Mesothelial cell of epicardium (in vitro differentiated cells): ENCODE measurements at regions not wholly inside any gene's neighbourhood (a gene's known extent, or its start where the extent isn't known, plus 50 kb on each side); places are given as distances from the start of the nearest gene placed in this dataset.
"Not testable (repeated sequence)": the region's sequence is repeated elsewhere in the genome, so short reads cannot be mapped to it uniquely, and the experiment has no call there.

Experiments used
- DNase-seq, 2 experiments: peaks; one replicate each; pipeline ENCODE4 v3.0.0; 2021; ENCODE audit warnings: low spot score in 2 of 2; ENCODE audit not compliant: unreplicated experiment in 2 of 2
- H3K27ac Mint-ChIP-seq: 2 replicates; pipeline ENCODE4 v1.8.0; 2021; ENCODE audit warnings: mixed read lengths
- H3K27me3 Mint-ChIP-seq: 2 replicates; pipeline ENCODE4 v1.8.0; 2021; ENCODE audit warnings: low read depth, mixed read lengths
- H3K36me3 Mint-ChIP-seq: 2 replicates; pipeline ENCODE4 v1.8.0; 2021; ENCODE audit warnings: mixed read lengths
- H3K4me1 Mint-ChIP-seq: 2 replicates; pipeline ENCODE4 v1.8.0; 2021; ENCODE audit warnings: mixed read lengths
- H3K4me3 Mint-ChIP-seq: 2 replicates; pipeline ENCODE4 v1.8.0; 2021; ENCODE audit warnings: mild to moderate bottlenecking, moderate library complexity, mixed read lengths
- H3K9me3 Mint-ChIP-seq: 2 replicates; pipeline ENCODE4 v1.8.0; 2021; ENCODE audit warnings: mixed read lengths
- CTCF ChIP-seq: fragments of 200-600 bp; sonication (generic); IDR thresholded peaks from one replicate; pipeline ENCODE4 v1.5.0; 2021; ENCODE audit warnings: antibody characterized with exemption; ENCODE audit not compliant: unreplicated experiment

- peaks cover 26% of the 10 kb centered on the region for H3K27me3 Mint-ChIP-seq
- H3K4me3 Mint-ChIP-seq: no peak overlapping the region
- no peaks in the 10 kb centered on the region for H3K4me1 Mint-ChIP-seq
- no peaks in the 10 kb centered on the region for H3K9me3 Mint-ChIP-seq
- no peak for DNase-seq
- no peak overlapping the region for H3K27ac Mint-ChIP-seq
- no peak for TF ChIP-seq CTCF
- H3K36me3 Mint-ChIP-seq: no peaks in the 10 kb centered on the region
These were observed 419.8 kb upstream of the NFIA start for GRCh38 chr1:60662486-60663044.

DNA sequence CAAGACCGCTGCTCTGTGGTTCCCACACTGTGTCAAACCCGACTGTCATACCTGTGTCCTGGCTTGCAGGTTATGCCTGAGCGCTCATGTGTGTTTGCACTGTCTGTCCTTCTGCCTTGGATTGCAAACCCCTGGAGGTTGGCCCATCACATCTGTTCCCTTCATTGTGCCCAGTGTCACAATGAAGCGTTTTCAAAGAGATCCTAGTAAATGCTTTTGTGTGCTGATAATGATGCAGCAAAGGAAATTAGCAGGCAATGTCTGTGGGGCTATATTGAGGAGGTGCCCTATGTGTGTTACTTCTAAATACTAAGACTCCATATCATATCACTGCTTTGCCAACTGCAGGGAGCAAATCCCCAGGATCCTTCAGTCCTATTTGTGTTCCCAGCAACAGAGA is 424.4 kb upstream of the NFIA start:
- DNase-seq: no peak
- H3K27me3 Mint-ChIP-seq: peaks cover 50% of the 10 kb centered on the region
- no peaks in the 10 kb centered on the region for H3K36me3 Mint-ChIP-seq
- peaks cover 6% of the 10 kb centered on the region for H3K9me3 Mint-ChIP-seq
- TF ChIP-seq CTCF: no peak
- no peak overlapping the region for H3K4me3 Mint-ChIP-seq
- no peak overlapping the region for H3K27ac Mint-ChIP-seq
- H3K4me1 Mint-ChIP-seq: peaks cover 1% of the 10 kb centered on the region

DNA sequence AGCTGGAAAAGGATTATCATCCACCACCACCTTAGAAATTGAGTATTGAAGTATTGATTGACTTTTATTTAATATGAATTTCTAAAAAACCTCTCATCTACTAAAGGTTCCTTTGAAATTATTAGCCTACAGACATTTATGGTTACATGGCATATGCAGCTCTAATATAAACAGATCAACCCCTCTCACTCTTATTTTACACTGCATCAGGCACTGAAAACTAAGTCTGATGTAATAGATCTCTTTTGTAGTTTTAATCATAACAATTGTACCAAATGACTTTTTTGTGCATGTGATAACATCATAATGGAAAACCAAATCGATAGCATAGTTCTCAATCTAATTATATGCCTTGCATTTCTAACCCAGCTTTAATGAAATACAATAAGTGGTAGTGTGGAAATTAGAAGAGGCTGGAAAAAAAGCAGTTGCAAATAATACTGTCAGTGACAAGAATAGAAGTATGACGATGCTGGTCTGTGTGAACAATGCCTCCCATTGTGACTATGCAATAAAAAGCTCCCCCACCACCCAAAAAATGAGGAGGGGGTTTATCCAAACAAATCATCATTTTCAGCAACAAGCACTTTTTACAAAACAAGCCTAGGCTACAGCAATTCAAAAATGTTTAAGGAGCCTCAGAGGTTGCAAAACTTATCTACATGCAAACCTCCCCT is 426.5 kb upstream of the NFIA start:
- H3K4me1 Mint-ChIP-seq: peaks cover 1% of the 10 kb centered on the region
- no peak overlapping the region for H3K27ac Mint-ChIP-seq
- H3K36me3 Mint-ChIP-seq: no peaks in the 10 kb centered on the region
- H3K9me3 Mint-ChIP-seq: peaks cover 8% of the 10 kb centered on the region
- H3K27me3 Mint-ChIP-seq: peaks cover 34% of the 10 kb centered on the region
- no peak overlapping the region for H3K4me3 Mint-ChIP-seq
- TF ChIP-seq CTCF: no peak
- no peak for DNase-seq

- H3K27ac Mint-ChIP-seq, H3K4me1 Mint-ChIP-seq, H3K4me3 Mint-ChIP-seq, H3K9me3 Mint-ChIP-seq, H3K36me3 Mint-ChIP-seq, DNase-seq: not testable (repeated sequence)
- H3K27me3 Mint-ChIP-seq: peaks cover 14% of the 10 kb centered on the region
These were observed 442.3 kb upstream of the NFIA start for GRCh38 chr1:60640033-60640551.

GRCh38 chr1:60639287-60639686 is 443.1 kb upstream of the NFIA start:
- H3K27me3 Mint-ChIP-seq: peaks cover 15% of the 10 kb centered on the region
- H3K4me3 Mint-ChIP-seq: no peak overlapping the region
- peaks cover 8% of the 10 kb centered on the region for H3K4me1 Mint-ChIP-seq
- no peak for DNase-seq
- H3K9me3 Mint-ChIP-seq: peaks cover 3% of the 10 kb centered on the region
- no peaks in the 10 kb centered on the region for H3K36me3 Mint-ChIP-seq
- H3K27ac Mint-ChIP-seq: no peak overlapping the region
- TF ChIP-seq CTCF: no peak

DNA sequence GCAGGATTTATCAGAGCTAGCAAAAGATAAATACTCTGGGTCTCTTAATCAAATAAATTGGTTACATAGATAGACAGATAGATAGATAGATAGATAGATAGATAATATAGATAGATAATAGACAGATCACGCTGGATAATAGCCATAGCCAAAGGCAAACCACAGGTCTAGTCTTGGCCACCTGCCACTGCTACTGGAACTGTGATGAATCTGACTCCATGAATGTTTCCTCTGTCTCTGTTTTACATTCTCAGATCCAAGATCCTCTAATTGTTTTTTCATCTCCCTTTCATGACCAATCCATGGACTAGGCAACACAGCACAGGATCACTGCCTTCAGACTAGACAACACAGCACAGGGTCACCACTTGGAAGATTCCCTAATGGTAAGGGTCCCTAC is 444.7 kb upstream of the NFIA start:
- H3K4me1 Mint-ChIP-seq: peaks cover 8% of the 10 kb centered on the region
- peaks cover 3% of the 10 kb centered on the region for H3K9me3 Mint-ChIP-seq
- no peak overlapping the region for H3K27ac Mint-ChIP-seq
- DNase-seq: no peak
- peaks cover 26% of the 10 kb centered on the region for H3K27me3 Mint-ChIP-seq
- H3K4me3 Mint-ChIP-seq: no peak overlapping the region
- TF ChIP-seq CTCF: no peak
- no peaks in the 10 kb centered on the region for H3K36me3 Mint-ChIP-seq
